ENCODE measurements at regions not wholly inside any gene's neighbourhood (a gene's known extent, or its start where the extent isn't known, plus 50 kb on each side); places are given as distances from the start of the nearest gene placed in this dataset.
A peak's percentile ranks its signal among the peaks of the same experiment; 100 is the strongest.

- TF ChIP-seq POLR2A (IDR thresholded peaks at IDR 0.05) (no peak), CTCF (IDR thresholded peaks at IDR 0.05) (no peak)
- WGBS (ENCODE audit: insufficient coverage, low coverage, low lambda C conversion rate, missing lambda C conversion rate), result 5% methylated on average over 2 of the region's 2 CpGs
- ATAC-seq (peak in 2 of 4 donors; percentile 33 to 50), DNase-seq (no peak)
- Histone ChIP-seq H3K36me3 (no peaks in the 10 kb centered on the region), H3K4me1 (no peaks in the 10 kb centered on the region), H3K27ac (no peak overlapping the region), H3K27me3 (no peaks in the 10 kb centered on the region), H3K4me3 (no peak overlapping the region), H3K9me3 (no peaks in the 10 kb centered on the region)
- intact Hi-C loops (cut with DNase I), result no loop called here
Measured at GRCh38 chr7:52114056-52114455, 797.4 kb upstream of the COBL start.

- Histone ChIP-seq H3K36me3 (no peaks in the 10 kb centered on the region), H3K9me3 (no peaks in the 10 kb centered on the region), H3K27ac (no peak overlapping the region), H3K4me1 (no peaks in the 10 kb centered on the region), H3K4me3 (no peak overlapping the region), H3K27me3 (no peaks in the 10 kb centered on the region)
- 45% methylated on average over 5 of the region's 5 CpGs for WGBS (ENCODE audit: insufficient coverage, low coverage, low lambda C conversion rate, missing lambda C conversion rate)
- TF ChIP-seq CTCF (IDR thresholded peaks at IDR 0.05) (no peak), POLR2A (IDR thresholded peaks at IDR 0.05) (no peak)
- intact Hi-C loops (cut with DNase I), result no loop called here
- DNase-seq (no peak), ATAC-seq (no peak)
Measured at GRCh38 chr7:52107355-52107754, 790.7 kb upstream of the COBL start.

GRCh38 chr7:52095861-52096260 lies 779.3 kb upstream of the COBL start:
- Histone ChIP-seq H3K4me3 (no peak overlapping the region), H3K4me1 (no peaks in the 10 kb centered on the region), H3K36me3 (no peaks in the 10 kb centered on the region), H3K9me3 (peaks cover 0 to 2% (median 0%) of the 10 kb centered on the region in 4 donors), H3K27ac (no peak overlapping the region), H3K27me3 (no peaks in the 10 kb centered on the region)
- DNase-seq, result no peak
- TF ChIP-seq POLR2A (IDR thresholded peaks at IDR 0.05) (no peak), CTCF (IDR thresholded peaks at IDR 0.05) (no peak)
- intact Hi-C loops (cut with DNase I), result no loop called here
- no peak for ATAC-seq
- WGBS (ENCODE audit: insufficient coverage, low coverage, low lambda C conversion rate, missing lambda C conversion rate), result 50% methylated on average over 1 of the region's 1 CpG

GRCh38 chr7:52091996-52092395 lies 775.4 kb upstream of the COBL start:
- ATAC-seq (no peak), DNase-seq (no peak)
- 29% methylated on average over 2 of the region's 2 CpGs for WGBS (ENCODE audit: insufficient coverage, low coverage, low lambda C conversion rate, missing lambda C conversion rate)
- intact Hi-C loops (cut with DNase I), result no loop called here
- no peaks in the 10 kb centered on the region for H3K27me3 ChIP-seq
- no peak overlapping the region for H3K27ac ChIP-seq
- H3K36me3 ChIP-seq, result no peaks in the 10 kb centered on the region
- no peak overlapping the region for H3K4me3 ChIP-seq
- H3K9me3 ChIP-seq, result no peaks in the 10 kb centered on the region
- no peaks in the 10 kb centered on the region for H3K4me1 ChIP-seq
- no peak for TF ChIP-seq CTCF (IDR thresholded peaks at IDR 0.05)
- TF ChIP-seq POLR2A (IDR thresholded peaks at IDR 0.05), result no peak

- Histone ChIP-seq H3K4me3 (no peak overlapping the region), H3K27me3 (no peaks in the 10 kb centered on the region), H3K36me3 (no peaks in the 10 kb centered on the region), H3K4me1 (no peaks in the 10 kb centered on the region), H3K27ac (no peak overlapping the region), H3K9me3 (no peaks in the 10 kb centered on the region)
- WGBS (ENCODE audit: insufficient coverage, low coverage, low lambda C conversion rate, missing lambda C conversion rate), result 57% methylated on average over 6 of the region's 6 CpGs
- ATAC-seq (no peak), DNase-seq (no peak)
- no peak for TF ChIP-seq CTCF (IDR thresholded peaks at IDR 0.05)
- TF ChIP-seq POLR2A (IDR thresholded peaks at IDR 0.05), result no peak
- intact Hi-C loops (cut with DNase I), result no loop called here
Measured at GRCh38 chr7:52091101-52091500, 774.5 kb upstream of the COBL start.

All from right lobe of liver (tissue), 6 donors.